ENCODE measurements at regions not wholly inside any gene's neighbourhood (a gene's known extent, or its start where the extent isn't known, plus 50 kb on each side); places are given as distances from the start of the nearest gene placed in this dataset.

DNA sequence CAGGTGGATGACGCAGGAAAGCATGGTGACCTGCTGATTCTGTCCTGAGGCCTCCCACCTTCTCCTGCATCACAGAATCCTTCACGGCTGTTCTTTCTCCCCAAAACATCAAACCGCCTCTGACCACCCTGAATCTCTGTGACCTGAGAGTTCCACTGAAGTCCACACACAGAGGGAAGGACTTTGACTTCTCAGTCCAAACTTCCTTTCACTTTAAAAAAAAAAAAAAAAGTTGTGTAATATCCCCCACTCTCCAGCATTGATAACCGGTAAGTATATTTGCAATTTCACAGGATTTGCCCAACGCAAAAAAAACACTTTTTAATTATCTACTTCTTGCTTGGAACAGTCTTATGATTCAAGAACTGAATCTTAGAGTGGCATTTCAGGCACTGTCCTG lies 259.5 kb upstream of the IRS2 start:
- TF ChIP-seq POLR2A (IDR thresholded peaks at IDR 0.05) = no peak
- TF ChIP-seq, protein P1, sequence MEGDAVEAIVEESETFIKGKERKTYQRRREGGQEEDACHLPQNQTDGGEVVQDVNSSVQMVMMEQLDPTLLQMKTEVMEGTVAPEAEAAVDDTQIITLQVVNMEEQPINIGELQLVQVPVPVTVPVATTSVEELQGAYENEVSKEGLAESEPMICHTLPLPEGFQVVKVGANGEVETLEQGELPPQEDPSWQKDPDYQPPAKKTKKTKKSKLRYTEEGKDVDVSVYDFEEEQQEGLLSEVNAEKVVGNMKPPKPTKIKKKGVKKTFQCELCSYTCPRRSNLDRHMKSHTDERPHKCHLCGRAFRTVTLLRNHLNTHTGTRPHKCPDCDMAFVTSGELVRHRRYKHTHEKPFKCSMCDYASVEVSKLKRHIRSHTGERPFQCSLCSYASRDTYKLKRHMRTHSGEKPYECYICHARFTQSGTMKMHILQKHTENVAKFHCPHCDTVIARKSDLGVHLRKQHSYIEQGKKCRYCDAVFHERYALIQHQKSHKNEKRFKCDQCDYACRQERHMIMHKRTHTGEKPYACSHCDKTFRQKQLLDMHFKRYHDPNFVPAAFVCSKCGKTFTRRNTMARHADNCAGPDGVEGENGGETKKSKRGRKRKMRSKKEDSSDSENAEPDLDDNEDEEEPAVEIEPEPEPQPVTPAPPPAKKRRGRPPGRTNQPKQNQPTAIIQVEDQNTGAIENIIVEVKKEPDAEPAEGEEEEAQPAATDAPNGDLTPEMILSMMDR (IDR thresholded peaks at IDR 0.05) = no peak
- no peak for TF ChIP-seq POLR2AphosphoS5 (IDR thresholded peaks at IDR 0.05)
